ENCODE measurements at regions not wholly inside any gene's neighbourhood (a gene's known extent, or its start where the extent isn't known, plus 50 kb on each side); places are given as distances from the start of the nearest gene placed in this dataset.

DNA sequence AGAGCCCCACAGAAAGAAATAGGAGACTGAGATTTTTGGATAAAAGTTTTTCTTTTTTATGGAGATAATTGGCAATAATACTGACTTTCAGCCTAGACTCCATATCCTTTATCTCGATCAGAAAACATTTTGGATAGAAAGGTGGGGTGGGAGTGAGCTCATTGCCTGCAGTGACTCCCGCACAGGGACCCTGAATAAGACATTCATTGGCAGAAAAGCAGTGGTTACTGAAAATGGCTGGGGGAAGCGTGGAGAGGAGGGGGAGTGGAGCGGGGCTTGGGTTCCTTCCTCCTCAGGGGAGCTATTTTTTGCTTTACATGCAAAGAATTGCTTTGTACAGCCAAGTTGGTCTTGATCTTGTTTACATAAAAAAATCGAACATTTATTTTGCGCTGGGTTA, 90.4 kb upstream of the BMPER start:
- no peak for DNase-seq (ENCODE audit: low spot score)

DNA sequence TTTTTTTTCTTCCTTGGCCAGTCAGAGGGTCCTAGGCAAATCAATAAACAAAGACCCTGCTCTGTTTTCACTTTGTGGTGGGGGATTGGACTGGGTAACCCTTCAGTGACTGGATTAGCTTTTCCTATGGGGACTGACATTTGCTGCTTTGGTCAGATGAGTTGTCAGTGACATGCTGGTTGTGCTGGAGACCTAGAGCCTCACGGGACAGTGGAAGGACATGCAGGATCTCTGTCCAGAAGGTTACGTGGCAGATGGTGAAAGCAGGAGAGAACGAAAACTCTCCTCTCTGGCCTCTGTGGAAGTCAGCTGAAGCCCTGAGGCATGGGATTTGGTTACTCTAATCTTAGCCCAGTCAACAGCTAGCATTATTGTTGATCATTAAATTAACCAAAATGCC, 90.0 kb upstream of the BMPER start:
- no peak for DNase-seq (ENCODE audit: low spot score)

- no peak for DNase-seq (ENCODE audit: low spot score)
Measured at GRCh38 chr7:33816106-33816505, 89.2 kb upstream of the BMPER start.

DNA sequence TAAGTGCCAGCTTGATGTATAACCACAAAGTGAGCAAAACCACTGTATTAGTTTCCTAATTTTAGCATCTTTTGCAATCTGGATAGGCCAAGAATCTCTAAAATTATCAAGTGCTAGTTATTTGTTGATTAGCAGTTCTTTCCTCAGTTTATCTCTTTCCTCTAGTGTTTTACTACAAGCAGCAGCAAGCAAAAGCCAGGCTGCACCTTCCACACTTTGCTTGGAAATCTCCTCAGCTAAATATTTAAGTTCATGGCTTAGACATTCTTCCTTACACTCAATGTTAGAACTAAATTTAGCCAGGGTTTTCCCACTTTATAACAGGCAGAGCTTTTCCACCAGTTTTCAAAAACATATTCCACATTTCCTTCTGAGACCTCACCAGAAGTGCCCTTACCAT, 85.7 kb upstream of the BMPER start:
- DNase-seq (ENCODE audit: low spot score): no peak

DNA sequence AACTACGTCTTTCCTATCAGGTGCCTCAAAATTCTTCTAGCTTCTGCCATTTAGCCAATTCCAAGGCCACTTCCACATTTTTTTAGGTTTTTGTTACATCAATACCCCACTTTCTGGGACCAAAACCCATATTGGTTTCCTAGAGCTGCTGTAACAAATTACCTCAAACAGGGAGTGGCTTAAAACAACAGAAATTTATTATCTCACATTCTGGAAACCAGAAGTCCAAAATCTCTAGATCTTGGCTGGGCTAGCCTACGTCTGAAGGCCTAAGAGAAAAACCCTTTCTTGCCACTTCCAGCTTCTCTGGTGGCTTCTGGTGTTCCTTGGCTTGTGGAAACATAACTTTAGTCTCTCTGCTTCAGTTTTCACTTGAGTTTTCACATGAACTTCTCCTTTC, 85.1 kb upstream of the BMPER start:
- DNase-seq (ENCODE audit: low spot score): no peak

- DNase-seq (ENCODE audit: low spot score): no peak
Measured at GRCh38 chr7:33821970-33822369, 83.4 kb upstream of the BMPER start.

- DNase-seq (ENCODE audit: low spot score): no peak
Measured at GRCh38 chr7:33823913-33824312, 81.4 kb upstream of the BMPER start.

GRCh38 chr7:33824911-33825459, 80.4 kb upstream of the BMPER start:
- DNase-seq (ENCODE audit: low spot score): no peak

DNA sequence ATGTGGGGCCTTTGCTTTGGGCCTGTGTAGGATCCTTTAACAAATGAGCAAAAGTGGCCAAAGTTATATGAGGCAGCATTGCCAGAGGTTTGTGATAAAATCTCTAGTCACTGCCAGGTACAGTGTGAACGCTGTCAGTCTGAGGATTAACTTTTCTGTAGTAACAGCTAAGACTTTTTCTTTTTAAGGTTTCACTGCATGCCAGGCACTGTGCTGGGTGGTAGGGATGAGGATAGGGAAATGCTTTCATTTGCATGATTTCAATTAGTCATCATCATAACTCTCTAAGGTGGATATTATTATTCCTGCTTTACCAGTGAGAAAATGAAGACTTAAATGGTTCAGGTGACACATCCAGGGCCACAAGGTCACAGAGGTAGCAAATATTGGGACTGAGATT, 79.7 kb upstream of the BMPER start:
- no peak for DNase-seq (ENCODE audit: low spot score)

DNA sequence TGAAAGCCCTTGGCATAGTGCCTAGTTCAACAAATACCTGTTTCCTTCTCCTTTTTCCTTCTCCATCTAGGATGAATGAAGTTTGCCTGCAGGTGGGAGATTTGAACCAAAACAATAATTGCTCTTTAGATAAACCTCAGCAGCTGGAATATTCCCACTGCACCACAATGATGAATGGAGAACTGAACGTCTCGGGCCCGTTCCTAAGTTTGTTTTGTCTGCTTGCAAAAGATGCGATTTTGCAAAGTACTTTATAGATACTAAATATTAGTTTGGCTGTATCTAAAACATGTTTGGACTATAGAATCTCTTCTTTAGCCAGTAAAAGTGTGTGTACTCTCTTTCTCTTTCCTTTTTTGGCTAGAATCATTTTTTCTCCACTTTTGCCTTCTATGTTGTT, 75.8 kb upstream of the BMPER start:
- DNase-seq (ENCODE audit: low spot score): no peak

DNA sequence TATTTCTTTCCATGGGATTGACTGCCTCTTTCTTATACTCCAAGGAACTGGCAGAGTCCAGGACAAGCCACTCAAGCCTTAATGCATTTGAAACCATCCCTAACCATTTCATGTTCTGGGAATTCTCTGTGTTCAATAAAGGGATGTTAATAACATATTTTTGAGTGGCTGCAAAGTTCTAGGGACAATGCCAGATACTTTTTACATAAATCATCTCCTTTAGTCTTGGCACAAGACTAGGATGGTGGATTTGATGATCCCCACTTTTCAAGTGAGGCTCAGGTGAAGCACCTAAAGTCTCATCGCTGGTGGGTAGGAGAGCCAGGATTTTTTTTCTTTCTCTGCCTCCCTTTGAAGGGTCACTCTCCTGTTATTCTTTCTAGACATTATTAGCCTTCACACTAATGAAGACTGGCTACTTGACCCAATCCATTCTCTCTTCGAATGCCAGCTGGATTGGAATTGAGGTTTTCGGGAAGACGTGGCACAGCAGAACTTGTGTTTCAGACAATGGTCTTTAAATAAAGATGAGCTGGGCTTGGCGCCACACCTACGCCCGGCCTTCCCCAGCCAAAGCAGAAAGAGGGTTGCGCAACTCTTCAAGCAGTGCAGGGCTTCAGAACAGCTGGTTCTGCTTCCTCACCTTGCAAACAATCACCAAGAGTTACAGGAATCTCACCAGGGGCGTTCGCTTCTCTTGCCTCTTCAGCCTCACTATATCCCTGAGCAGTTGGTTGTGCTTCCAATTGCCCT, 73.8 kb upstream of the BMPER start:
- no peak for DNase-seq (ENCODE audit: low spot score)

DNA sequence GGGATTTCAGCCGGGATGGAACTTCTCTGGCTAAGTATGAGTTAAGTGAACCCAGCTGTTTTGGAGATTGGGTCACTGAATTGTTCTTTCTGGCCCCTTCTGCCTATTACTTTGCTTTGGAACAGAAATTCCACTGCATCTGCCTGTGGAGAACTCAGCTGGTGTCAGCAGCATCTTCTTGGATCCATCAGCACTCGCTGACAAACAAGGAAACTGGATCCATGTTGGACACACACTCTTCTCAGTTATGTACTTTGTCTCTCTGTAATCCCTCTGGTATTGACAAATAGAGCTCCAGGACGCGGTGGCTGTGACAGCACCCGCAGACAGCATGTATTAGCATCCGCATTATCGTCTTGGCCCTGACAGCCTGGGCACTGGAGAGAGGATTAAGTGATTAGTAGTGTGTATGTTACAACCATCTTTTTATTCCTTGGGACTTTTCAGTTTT, 73.0 kb upstream of the BMPER start:
- no peak for DNase-seq (ENCODE audit: low spot score)

DNA sequence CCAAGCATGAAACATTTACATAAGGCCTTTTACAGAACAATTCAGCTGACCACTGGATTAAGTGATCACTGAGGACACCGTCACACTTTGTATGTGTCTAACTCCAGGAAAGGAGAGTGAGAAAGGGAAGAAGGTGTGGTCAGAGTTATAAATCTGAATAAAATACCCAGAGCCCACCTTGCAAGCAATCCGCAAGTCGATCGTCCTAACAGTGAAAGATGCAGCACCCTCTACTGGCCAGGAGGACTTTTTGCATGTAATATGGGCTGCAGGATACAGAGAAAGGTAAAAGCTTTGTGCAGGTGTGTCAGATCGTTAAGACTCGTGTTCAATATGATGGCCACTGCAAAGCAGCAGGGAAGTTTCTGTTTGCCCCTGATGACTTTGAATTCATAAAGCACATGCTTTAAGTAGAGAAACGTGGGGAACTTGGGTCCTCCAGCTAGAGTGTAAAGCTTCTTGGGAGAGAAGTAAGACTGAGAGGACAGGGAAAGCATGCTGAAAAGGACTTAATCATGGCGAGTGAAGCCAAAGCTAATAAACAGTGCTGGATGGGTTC, 68.5 kb upstream of the BMPER start:
- peak; percentile 79 for DNase-seq (ENCODE audit: low spot score)

GRCh38 chr7:33837356-33837851, 67.9 kb upstream of the BMPER start:
- no peak for DNase-seq (ENCODE audit: low spot score)

DNA sequence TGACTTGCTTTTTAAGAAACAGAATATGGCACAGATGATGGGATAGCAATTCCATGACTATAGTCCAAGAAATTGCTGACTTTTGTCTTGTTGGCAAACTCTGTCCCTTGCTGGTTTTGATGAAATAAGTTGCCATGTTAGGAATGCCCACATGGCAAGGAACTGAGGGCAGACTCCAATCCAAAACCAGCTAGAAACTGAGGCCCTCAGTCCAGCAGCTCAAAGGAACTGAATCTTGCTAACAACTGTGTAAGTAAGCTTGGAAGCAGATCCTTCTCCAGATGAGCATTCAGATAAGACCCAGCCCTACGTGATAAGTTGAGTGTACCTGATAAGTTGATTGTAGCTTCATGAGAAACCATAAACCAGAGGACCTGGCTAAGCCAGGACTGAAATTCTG, 64.3 kb upstream of the BMPER start:
- DNase-seq (ENCODE audit: low spot score): no peak

- DNase-seq (ENCODE audit: low spot score): no peak
Measured at GRCh38 chr7:33841705-33842129, 63.6 kb upstream of the BMPER start.

DNA sequence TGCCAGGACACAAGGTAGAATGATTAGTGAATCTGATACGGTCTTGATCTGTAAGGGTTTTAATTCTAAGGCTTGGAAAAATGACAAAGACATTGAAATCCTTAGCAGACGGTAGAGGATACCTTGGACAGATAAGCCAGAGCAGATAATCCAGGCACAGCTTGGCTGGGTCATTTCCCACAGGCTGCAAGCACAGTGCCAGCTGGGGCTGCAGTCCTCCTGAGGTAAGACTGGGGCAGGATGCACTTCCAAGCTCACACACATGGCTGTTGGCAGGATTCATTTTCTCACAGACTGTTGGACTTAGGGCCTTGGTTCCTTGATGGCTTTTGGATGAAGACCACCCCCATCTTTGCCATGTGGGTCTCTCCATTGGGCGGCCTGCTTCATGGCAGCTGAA, 63.2 kb upstream of the BMPER start:
- no peak for DNase-seq (ENCODE audit: low spot score)

DNA sequence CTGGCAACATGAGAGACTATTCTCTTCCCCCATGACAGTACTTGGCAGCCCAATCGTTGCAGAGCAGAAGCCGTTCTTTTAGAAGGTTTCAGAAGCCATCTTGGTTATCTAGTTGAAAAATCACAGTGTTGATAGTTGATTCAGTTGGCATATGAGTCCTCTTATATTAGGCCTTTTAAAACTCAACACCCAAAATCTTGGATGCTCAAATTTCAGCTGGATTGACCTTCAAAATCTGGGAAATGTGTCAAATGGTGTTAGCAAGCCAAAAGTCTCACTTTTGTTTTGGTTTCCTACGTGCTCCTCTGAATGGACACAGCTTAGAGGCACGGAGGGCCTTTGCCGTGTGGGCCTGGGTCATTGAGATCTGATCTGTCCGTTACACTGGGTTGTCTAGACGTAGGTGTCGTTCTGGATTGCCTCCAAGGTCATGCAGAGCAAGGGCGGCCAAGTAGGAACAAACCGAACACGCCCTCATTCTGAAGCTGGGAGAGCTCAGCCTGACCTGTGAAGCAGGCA, 59.3 kb upstream of the BMPER start:
- DNase-seq (ENCODE audit: low spot score): no peak

DNA sequence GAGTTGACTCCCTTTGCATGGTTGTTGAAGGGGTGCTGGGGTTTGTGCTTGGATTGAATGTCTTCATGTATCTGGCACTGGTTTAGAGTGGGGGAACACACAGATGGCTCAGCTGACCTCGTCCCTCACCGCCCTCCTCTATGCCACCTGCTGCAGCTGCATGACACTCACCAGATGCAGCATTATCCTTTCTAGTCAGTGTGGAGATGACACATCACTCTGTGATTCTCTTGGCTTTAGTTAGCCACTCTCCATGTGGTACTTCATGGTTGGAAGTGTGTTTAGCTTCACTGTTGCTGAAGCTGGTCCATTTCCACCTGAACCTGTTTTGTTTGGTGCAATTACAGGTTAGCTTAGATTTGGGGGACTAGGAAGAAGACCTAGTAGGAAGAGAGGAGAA, 56.3 kb upstream of the BMPER start:
- no peak for DNase-seq (ENCODE audit: low spot score)

DNA sequence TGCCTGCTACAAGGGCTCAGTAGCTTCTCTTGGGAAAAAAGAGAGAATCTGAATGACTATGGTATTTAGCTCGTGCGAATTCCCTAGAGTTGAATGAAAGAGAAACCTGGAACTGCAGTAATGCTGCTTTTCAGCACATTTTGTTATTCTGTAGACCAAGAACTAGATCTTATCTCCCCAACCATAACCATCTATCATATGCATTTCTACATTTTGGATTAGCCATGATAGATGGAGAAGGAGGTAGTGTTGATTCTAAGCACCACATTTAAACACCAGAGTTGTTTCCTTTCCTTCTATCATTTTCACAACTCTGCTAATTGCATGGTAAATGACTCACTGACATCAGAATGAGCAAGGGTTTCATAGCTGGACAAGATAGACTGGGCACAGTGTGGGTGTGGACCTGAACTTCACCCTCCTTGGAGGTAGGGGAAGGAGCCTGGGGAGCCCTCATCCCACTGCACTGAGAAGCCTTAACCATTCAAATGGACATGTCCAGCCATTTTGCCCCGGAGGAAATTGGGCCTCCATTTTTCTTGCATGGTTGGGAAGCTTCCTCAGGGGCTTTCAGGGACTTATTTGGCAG, 55.3 kb upstream of the BMPER start:
- DNase-seq (ENCODE audit: low spot score): no peak

DNA sequence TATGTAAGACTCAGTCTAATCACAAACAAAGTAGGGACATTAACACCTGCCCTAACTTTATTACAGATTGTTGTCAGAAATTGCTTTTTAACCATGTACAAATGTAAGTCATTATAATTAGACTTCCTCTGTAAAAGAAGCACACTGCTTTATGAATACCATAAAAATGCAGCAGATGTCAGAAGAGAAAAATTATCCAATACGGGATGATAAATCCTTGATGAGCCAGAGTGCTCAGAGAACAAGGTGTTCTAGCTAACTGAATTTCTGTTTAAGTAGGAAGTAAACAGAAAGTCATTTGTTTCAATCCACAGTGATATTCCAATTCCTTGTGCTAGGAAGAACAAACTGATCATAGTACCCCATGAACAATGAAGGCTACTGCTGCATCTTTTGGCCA, 54.6 kb upstream of the BMPER start:
- DNase-seq (ENCODE audit: low spot score): no peak

DNA sequence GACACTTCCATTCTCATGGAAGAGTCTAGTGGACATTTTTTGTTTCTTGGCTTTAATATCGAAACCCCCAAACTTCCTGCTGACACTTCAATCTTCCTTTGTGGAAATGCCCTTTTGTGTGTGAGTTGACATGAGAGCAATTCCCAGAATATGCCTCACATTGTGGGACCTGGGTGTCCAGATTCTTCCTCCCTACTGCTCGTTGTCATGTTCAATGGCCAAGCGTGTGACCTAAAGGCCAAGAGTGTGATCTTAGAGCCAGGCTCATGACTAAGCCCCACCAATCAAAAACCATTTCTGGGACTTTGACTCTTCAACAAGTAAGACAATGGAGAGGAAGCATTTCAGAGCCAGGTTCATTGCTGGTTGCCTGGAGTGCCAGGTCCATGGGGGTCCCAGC, 52.5 kb upstream of the BMPER start:
- DNase-seq (ENCODE audit: low spot score): no peak
